HEK293T (cell line): ENCODE measurements at regions not wholly inside any gene's neighbourhood (a gene's known extent, or its start where the extent isn't known, plus 50 kb on each side); places are given as distances from the start of the nearest gene placed in this dataset.

Source experiments
- CTCF ChIA-PET: fragments of 350-600 bp; formaldehyde crosslinking; extraction: SDS; loops from one replicate; lab custom pipeline; 2021; ENCODE audit warnings: antibody characterized with exemption, inconsistent platforms; lab: Yijun Ruan, JAX
- POLR2A ChIA-PET: fragments of 350-600 bp; formaldehyde crosslinking; extraction: SDS; loops from one replicate; lab custom pipeline; 2020; ENCODE audit warnings: antibody characterized with exemption, inconsistent platforms; lab: Yijun Ruan, JAX
- DNase-seq: peaks from one replicate; pipeline ENCODE4 v3.0.0; 2012; ENCODE audit warnings: mixed read lengths; ENCODE audit errors: extremely low spot score
- ARNT ChIP-seq: fragments of 450-650 bp; IDR thresholded peaks from 2 replicates; pipeline ENCODE4 v1.6.1; 2017; ENCODE audit warnings: mild to moderate bottlenecking
- BHLHE40 ChIP-seq: fragments of 450-650 bp; IDR thresholded peaks from 2 replicates; pipeline ENCODE4 v1.6.1; 2016; ENCODE audit warnings: mild to moderate bottlenecking, moderate library complexity, borderline replicate concordance
- CTBP1 ChIP-seq: fragments of 450-650 bp; IDR thresholded peaks from 2 replicates; pipeline ENCODE4 v1.6.1; 2016; ENCODE audit warnings: borderline replicate concordance
- ELF4 ChIP-seq: fragments of 450-650 bp; IDR thresholded peaks from 2 replicates; pipeline ENCODE4 v1.6.1; 2017; ENCODE audit warnings: antibody characterized with exemption
- FOXA1 ChIP-seq: fragments of 450-650 bp; IDR thresholded peaks from 2 replicates; pipeline ENCODE4 v1.6.1; 2016; ENCODE audit warnings: mild to moderate bottlenecking
- FOXK2 ChIP-seq: fragments of 450-650 bp; IDR thresholded peaks from 2 replicates; pipeline ENCODE4 v1.6.1; 2016; ENCODE audit warnings: mild to moderate bottlenecking
- FOXM1 ChIP-seq: fragments of 450-650 bp; IDR thresholded peaks from 2 replicates; pipeline ENCODE4 v1.6.1; 2017; ENCODE audit warnings: mild to moderate bottlenecking, borderline replicate concordance
- HDGF ChIP-seq: fragments of 450-650 bp; IDR thresholded peaks from 2 replicates; pipeline ENCODE4 v1.6.1; 2017; ENCODE audit warnings: antibody characterized with exemption, borderline replicate concordance
- L3MBTL2 ChIP-seq: fragments of 450-650 bp; conservative IDR thresholded peaks from 2 replicates; pipeline ENCODE4 v1.6.1; 2016; ENCODE audit warnings: mild to moderate bottlenecking
- LEF1 ChIP-seq: fragments of 450-650 bp; IDR thresholded peaks from 2 replicates; pipeline ENCODE4 v1.6.1; 2017; ENCODE audit warnings: mild to moderate bottlenecking, borderline replicate concordance
- NFRKB ChIP-seq: fragments of 450-650 bp; IDR thresholded peaks from 2 replicates; pipeline ENCODE4 v1.6.1; 2016; ENCODE audit warnings: mild to moderate bottlenecking, moderate library complexity
- SP1 ChIP-seq: fragments of 450-650 bp; IDR thresholded peaks from 2 replicates; pipeline ENCODE4 v1.6.1; 2017
- SUZ12 ChIP-seq: fragments of 450-650 bp; IDR thresholded peaks from 2 replicates; pipeline ENCODE4 v1.6.1; 2016; ENCODE audit warnings: mild to moderate bottlenecking
- TARDBP ChIP-seq: fragments of 450-650 bp; IDR thresholded peaks from 2 replicates; pipeline ENCODE4 v1.6.1; 2016
- ZNF384 ChIP-seq: fragments of 450-650 bp; IDR thresholded peaks from 2 replicates; pipeline ENCODE4 v1.6.1; 2016
- TF ChIP-seq, protein P1 (sequence below): fragments of 450-650 bp; IDR thresholded peaks from 2 replicates; pipeline ENCODE4 v1.6.1; 2016

DNA sequence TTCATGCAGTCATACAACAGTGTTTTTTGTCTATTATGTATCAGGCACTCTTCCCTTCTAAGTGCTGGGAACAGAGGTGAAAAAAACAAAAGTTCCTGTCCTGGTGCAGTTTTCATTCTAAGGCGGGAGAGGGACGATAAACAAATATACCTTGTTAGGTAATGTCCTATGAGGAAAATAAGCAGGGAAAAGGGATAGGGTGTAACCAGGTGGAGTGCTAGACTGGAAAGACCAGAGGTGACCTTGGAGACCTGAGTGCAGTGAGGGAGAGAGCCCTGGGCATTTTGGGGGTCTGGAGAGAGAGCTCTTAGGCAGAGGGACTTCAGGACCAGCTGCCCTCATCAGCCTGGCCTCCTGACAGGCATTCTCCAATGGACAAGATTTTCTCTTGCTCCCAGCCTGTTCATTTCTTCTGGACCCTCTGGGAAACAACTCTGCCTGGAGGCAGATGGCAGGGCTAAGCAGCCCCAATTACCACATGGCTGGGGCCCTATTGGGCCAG is 97.2 kb upstream of the TJP1 start:
- ChIA-PET POLR2A (no interaction called here), CTCF (no interaction called here)
- no peak for TF ChIP-seq FOXM1
- no peak for TF ChIP-seq FOXK2
- DNase-seq: no peak

DNA sequence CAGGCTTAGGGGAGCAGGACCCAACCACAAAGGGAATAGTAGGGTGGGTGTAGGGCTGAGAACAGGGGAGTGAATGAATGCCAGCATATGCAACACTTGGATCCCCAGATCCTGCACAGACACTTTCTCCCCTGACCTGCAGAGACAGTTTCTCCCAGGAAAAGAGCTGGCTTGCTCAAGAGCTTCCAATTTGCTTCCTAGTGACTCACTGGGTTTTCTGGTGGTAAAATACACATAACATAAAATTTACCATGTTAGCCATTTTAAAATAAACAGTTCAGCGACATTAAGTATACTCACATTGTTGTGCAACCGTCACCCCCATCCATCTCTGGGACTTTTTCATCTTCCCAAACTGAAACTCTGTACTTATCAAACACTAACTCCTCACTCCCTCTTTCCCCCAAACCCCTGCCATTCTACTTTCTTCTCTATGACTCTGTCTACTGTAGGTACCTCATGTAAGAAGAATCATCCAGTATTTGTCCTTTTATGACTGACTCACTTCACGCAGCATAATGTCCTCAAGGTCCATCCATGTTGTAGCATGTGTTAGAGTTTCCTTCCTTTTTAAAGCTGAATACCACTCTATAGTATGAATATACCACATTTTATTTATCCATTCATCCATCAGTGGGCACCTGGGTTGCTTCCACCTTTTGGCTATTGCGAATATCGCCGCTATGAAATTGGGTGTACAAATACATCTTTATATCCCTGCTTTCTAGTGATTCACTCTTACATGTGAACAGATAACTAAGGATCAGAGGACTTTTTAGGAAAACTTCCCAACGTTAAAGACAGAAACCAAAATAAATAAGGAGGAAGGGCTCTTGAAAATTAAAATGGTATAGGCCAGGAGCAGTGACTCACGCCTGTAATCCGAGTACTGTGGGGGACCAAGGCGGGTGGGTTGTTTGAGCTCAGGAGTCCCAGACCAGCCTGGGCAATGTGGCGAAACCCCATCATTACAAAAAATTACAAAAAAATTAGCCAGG is 95.6 kb upstream of the TJP1 start:
- TF ChIP-seq L3MBTL2: no peak
- no peak for TF ChIP-seq TARDBP
- ChIA-PET POLR2A (no interaction called here), CTCF (interaction anchor here (2.6 kb wide), 1 partner anchor 8 kb away, joined by 12 read pairs; no protein-coding TSS in a partner anchor)
- no peak for DNase-seq

DNA sequence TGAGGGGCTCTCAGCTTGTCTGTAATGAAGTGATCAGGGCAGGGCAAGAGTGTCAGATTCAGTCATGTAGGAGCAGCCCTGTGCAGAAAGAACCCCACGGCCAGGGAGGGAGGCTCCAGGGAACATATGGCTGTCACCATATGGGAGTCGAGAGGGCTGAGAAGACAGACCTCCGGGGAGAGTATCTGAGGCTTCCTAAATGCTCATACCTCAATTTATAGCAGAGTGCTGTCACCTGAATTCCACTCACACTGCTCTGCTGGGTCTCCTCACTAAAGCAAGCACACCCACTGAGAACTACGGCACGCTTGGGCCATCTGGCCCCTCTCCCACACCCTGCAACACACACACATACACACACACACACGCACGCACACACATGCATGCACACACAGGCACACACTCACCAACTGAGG is 92.3 kb upstream of the TJP1 start:
- TF ChIP-seq BHLHE40 (no peak), HDGF (no peak), FOXM1 (no peak), NFRKB (no peak), LEF1 (no peak), L3MBTL2 (no peak), ARNT (no peak), FOXK2 (no peak), SP1 (no peak), FOXA1 (no peak), ZNF384 (no peak), CTBP1 (no peak), TARDBP (no peak), ELF4 (no peak), SUZ12 (no peak)
- TF ChIP-seq, protein P1, sequence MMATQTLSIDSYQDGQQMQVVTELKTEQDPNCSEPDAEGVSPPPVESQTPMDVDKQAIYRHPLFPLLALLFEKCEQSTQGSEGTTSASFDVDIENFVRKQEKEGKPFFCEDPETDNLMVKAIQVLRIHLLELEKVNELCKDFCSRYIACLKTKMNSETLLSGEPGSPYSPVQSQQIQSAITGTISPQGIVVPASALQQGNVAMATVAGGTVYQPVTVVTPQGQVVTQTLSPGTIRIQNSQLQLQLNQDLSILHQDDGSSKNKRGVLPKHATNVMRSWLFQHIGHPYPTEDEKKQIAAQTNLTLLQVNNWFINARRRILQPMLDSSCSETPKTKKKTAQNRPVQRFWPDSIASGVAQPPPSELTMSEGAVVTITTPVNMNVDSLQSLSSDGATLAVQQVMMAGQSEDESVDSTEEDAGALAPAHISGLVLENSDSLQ: no peak

DNA sequence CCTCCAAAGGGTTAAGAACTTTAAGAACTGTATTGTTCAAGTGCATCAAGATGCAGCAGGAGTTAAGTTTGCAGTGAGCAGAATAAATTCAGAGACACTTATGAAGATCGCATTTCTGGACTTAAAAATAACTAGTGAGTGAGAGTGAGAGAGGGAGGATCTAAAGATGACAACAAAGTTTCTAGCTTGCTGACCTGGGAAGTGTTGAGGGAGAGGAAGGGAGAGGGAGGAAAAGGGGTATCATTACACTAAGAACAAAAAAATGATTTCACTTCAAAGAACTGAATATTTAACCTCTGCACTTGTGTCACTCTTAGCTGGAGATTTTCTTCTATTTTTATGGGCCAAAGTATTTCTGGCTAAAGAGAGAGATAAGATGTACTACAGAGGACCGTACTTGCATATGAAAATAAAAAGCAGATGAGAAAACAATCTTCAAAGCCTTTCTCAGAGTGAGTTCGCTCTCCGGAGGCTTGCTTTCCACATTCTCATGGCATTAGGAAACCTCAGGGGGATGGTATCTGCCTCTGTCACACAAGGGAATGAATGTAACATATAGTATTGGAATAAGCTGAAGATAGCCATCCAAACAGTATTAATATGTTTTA is 91.4 kb upstream of the TJP1 start:
- POLR2A ChIA-PET: no interaction called here
- CTCF ChIA-PET: interaction anchor here (0.6 to 1.2 kb wide), 2 partner anchors 12 to 232 kb away, joined by 3 to 8 read pairs; no protein-coding TSS in a partner anchor
- no peak for DNase-seq
- TF ChIP-seq SP1 (no peak), CTBP1 (no peak), FOXM1 (no peak), BHLHE40 (no peak), ELF4 (no peak), HDGF (no peak)
- TF ChIP-seq, protein P1: no peak

More for the DNA sequence above, 92.3 kb upstream of the TJP1 start:
- ChIA-PET CTCF (no interaction called here), POLR2A (no interaction called here)
- no peak for DNase-seq

DNA sequence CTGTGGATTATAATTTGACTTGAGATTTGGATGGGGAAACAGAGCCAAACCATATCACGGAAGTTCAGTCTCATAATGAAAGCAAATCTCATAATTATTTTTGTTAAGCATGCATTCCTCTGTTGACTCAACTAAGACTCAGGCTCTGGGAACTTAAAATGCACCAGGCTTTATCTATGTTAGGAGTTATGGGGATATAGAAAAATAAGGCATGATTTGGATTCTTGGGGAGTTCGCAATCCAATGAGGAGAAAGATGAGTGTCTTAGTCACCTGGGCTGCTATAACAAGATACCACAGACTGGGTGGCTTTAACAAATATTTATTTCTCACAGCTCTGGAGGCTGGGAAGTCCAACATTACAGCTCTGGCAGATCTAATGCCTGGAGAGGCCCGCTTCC is 89.4 kb upstream of the TJP1 start:
- ChIA-PET POLR2A (no interaction called here), CTCF (no interaction called here)
- DNase-seq: no peak
- TF ChIP-seq ELF4 (no peak), LEF1 (no peak), SUZ12 (no peak), FOXK2 (no peak), BHLHE40 (no peak), FOXM1 (no peak), SP1 (no peak), ARNT (no peak)
- TF ChIP-seq, protein P1: no peak

DNA sequence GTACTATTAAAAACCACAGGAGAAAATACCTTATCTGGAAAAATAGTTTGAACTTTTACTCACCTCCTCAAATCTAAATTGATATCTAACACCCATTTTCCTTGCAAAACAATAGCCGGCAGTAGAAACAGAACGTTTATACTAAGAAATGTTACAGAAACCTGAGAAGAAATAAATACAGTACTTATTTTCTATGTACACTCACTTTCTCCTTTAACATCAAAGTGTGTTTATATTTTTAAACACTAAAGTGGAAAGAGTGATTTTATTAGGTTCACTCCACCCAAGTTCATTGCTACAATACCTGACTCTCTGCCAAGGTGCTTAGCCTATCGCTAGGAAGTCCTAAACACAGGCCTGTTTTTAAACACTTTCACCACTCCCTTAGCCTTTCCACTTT is 87.8 kb upstream of the TJP1 start:
- TF ChIP-seq CTBP1 (no peak), L3MBTL2 (no peak), FOXM1 (no peak), FOXK2 (no peak), SUZ12 (no peak), SP1 (no peak), FOXA1 (no peak), BHLHE40 (no peak), ELF4 (no peak), TARDBP (no peak), HDGF (no peak), NFRKB (no peak), LEF1 (no peak), ZNF384 (no peak), ARNT (no peak)
- TF ChIP-seq, protein P1: no peak
- ChIA-PET POLR2A (no interaction called here), CTCF (interaction anchor here (1.4 kb wide), 1 partner anchor 16 kb away, joined by 5 read pairs; no protein-coding TSS in a partner anchor)
- DNase-seq: no peak
